ENCODE measurements at regions not wholly inside any gene's neighbourhood (a gene's known extent, or its start where the extent isn't known, plus 50 kb on each side); places are given as distances from the start of the nearest gene placed in this dataset.
"Not testable (repeated sequence)": the region's sequence is repeated elsewhere in the genome, so short reads cannot be mapped to it uniquely, and the experiment has no call there.

DNA sequence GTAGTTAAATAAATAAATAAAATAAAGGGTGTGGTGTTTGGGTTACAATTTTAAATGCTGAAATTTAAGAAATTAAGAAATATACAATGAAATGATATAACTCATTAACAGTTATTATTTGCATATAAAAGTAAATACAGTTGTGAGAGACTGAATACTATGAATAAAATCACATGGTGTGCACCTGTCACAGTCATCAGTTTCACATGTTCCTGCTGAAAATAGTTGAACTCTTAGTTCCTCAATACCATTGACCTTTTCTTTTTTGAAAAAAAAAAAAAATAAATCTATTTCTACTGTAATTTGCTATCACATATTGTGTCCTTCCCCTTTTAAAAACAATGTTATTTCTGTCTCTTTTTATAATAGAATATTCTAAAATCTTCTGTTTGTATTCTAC is 130.9 kb upstream of the CHD1 start:
- DNase-seq (ENCODE audit: low read depth): no peak

- no peak for DNase-seq (ENCODE audit: low read depth)
These were observed 129.7 kb upstream of the CHD1 start for GRCh38 chr5:99058466-99058865.

DNA sequence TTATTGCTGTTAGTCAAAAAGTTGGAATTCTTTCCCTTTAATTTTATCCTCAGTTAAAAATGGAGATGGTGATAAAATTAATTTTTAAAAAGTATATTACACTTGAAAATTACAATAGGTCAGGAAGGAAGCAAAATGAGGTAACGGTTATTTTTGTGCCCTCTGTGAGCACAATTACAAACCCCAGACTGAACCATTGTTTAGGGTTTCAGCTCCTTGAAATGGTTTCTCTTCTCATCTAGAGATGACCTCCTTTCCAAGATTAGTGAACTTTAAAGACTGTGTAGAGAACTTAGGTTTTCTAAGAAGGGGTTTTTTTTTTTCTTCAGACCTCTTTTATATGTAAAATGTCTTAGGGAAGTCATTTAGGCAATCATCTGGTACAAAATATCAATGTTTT is 126.2 kb upstream of the CHD1 start:
- DNase-seq (ENCODE audit: low read depth): no peak

DNA sequence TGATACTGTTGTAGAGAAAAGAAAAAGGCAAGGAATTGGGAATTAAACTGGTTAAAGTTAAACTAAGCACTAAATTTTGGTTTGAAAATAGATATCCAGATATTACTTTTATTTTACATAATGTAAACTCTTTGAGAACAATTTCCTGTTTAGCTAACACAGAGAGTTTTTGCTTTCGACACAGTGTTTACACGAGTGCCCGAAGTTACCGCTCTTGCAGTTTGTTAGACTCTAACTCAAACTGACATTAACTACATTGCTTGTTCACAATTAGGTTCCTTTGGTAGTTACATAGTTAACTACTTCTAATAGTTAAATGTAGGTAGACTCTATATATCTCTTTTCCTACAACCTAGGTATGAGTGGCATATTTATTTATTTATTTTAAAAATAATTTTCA is 117.1 kb upstream of the CHD1 start:
- no peak for DNase-seq (ENCODE audit: low read depth)

DNA sequence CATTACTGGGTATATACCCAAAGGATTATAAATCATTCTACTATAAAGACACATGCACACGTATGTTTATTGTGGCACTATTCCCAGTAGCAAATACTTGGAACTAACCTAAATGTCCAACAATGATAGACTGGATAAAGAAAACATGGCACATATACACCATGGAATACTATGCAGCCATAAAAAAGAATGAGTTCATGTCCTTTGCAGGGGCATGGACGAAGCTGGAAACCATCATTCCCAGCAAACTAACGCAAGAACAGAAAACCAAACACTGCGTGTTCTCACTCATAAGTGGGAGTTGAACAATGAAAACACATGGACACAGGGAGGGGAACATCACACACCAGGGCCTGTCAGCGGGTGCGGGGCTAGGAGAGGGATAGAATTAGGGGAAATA is 114.5 kb upstream of the CHD1 start:
- not testable (repeated sequence) for DNase-seq (ENCODE audit: low read depth)

- peak; percentile 43 for DNase-seq (ENCODE audit: low read depth)
These were observed 108.9 kb upstream of the CHD1 start for GRCh38 chr5:99037668-99038067.

DNA sequence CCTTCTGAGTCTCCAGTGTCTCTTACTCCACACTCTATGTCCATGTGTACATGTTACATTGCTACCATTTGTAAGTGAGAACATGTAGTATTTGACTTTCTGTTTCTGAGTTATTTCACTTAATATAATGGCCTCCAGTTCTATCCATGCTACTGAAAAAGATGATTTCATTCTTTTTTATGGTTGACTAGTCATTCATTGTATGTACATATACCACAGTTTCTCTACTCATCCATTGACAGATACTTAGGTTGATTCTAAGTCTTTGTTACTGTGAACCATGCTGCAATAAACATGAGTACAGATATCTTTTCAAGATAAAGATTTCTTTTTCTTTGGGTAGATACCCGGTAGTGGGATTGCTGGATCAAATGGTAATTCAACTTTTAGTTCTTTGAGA is 107.1 kb upstream of the CHD1 start:
- DNase-seq (ENCODE audit: low read depth): no peak

- DNase-seq (ENCODE audit: low read depth): no peak
These were observed 105.5 kb upstream of the CHD1 start for GRCh38 chr5:99034336-99034735.

- DNase-seq (ENCODE audit: low read depth): no peak
These were observed 104.5 kb upstream of the CHD1 start for GRCh38 chr5:99033014-99033900.

DNA sequence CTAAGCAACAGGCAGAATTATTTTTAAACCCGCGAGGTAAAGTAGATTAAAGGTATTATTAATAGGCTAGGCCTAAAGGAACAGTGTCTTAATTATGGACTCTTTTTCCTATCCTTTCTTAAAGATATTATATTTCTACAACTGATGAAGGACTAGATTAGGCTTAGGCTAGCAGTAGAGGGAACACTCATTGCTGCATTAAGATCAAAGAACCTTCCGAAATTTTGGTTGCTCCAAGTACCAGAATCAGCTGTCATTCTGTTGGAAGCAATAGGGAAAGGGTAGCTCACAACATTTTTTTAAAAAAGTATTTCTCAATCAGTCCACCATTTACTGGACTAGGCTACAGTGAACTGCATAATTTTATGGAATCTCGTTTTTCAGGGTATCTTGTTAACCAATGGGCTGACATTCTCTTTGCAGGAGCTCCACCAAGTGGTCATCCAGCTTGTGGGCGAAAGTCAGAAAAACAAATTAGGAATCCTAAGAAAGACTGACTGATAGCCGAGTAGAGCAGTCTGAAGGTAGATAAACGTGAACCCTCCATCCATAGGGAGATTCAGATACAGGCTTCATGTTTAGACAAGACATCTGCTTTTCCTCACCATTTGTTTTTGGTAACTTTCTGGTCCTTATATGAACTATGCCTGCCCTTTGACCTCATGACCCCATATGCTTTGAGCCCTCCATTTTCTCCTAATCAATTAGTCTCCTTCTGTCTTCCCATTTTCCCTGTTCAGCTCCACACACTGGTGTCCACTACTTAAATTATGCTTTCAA is 103.6 kb upstream of the CHD1 start:
- no peak for DNase-seq (ENCODE audit: low read depth)

DNA sequence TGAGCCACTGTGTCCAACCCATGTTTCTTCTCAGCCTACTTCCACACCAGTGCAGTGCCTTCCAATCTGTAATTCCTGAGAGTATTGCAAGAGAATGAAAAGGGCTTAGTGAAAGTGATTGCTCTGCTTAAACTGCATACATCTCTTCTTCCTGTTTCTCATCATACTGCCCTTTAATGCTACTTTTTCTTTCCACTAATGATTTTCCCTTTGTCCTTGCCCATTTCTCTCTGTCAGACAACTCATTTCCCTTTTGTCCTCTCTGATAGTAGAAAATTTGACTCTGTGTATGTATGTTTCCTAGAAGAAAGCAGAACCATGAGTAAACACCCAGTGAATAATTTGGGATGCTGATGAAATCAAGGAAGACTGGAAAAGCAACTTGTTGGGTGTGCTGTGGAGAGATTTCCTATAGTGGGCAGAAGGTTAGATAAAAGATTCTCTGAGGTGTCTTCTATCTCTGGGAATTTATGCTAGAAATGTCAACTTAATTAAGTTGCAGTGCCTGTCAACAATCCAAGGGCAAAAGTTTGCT is 102.2 kb upstream of the CHD1 start:
- DNase-seq (ENCODE audit: low read depth): no peak

DNA sequence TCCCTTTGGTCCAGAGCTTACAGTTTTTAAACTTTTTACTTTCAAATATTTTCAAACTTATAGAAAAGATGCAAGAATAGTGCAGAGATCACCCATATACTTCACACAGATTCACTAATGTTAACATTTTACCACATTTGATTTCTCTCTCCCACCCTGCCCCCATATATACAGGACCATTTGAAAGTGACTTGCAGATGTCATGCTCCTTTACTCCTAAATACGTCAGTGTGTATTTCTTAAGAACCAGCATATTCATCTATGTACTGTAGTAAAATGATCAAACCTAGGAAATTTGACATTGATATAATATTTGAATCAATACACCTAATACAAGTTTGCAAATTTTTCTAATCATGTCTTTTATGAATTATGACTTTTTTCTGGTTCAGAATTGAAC is 100.4 kb upstream of the CHD1 start:
- no peak for DNase-seq (ENCODE audit: low read depth)

- not testable (repeated sequence) for DNase-seq (ENCODE audit: low read depth)
These were observed 99.4 kb upstream of the CHD1 start for GRCh38 chr5:99028170-99028569.

- DNase-seq (ENCODE audit: low read depth): no peak
These were observed 96.7 kb upstream of the CHD1 start for GRCh38 chr5:99025298-99026045.

DNA sequence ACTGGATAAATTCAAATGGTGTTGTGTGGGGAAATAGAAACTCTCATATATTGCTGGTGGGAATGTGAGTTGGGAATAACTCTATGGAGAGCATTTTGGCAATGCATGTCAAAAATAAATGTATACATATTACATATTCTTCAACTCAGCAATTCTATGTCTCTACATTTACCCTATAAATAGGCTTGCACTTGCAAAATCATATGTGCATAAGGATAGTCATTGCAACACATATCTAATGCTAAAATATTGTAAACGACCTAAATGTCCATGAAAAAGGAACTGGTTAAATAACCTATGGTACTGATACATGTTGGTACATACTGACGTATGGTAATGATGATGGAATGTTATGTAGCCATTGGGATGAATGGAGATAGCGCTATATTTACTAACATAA is 94.5 kb upstream of the CHD1 start:
- DNase-seq (ENCODE audit: low read depth): no peak

DNA sequence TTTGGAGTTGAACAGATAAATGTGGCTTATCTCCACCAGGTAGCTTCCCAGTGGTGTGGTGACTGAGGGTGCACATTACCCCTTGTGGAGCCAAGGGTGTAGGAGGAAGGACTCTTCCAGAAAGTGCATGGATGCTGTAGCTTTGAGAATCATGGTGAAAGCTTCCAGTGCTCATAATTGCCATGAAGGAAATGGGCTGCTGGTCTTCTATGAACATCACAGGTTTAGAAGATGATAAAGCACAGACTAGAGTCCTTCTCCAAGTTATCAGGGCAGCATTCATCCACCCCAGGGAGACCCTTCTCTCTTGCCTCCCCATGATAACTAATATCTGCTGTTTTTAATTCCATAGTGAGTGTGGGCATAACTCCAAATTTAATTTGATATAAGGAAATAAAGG is 93.4 kb upstream of the CHD1 start:
- no peak for DNase-seq (ENCODE audit: low read depth)

- DNase-seq (ENCODE audit: low read depth): no peak
These were observed 91.9 kb upstream of the CHD1 start for GRCh38 chr5:99020698-99021048.

- DNase-seq (ENCODE audit: low read depth): no peak
These were observed 91.2 kb upstream of the CHD1 start for GRCh38 chr5:99019812-99020697.

DNA sequence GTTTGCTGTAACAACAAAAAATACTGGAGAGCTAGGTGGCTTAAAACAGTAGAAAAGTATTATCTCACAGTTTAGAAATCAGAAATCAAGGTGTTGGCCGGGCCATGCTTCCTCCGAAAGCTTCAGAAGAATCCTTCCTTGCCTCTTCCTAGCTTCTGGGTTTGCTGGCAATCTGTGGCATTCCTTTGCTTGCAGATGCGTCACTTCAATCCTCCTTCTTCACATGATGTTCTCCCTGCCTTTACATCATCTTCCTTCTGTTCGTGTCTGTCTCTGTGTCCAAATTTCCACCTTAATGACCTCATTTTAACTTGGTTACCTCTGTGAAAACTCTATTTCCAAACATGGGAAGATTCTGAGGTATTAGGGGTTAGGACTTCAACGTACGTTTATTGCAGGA is 90.4 kb upstream of the CHD1 start:
- DNase-seq (ENCODE audit: low read depth): no peak

GRCh38 chr5:99010294-99010693 is 81.5 kb upstream of the CHD1 start:
- no peak for DNase-seq (ENCODE audit: low read depth)

DNA sequence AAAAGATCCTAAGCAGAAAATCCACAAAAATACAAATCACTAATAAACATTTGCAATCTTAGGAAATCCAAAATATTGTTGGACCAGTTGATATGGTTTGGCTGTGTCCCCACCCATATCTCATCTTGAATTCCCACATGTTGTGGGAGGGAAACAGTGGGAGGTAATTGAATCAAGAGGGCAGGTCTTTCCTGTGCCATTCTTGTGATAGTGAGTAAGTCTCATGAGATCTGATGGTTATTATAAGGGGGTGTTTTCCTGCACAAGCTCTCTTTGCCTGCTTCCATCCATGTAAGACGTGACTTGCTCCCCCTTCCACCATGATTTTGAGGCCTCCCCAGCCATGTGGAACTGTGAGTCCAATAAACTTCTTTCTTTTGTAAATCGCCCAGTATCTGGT is 79.2 kb upstream of the CHD1 start:
- DNase-seq (ENCODE audit: low read depth): not testable (repeated sequence)

DNA sequence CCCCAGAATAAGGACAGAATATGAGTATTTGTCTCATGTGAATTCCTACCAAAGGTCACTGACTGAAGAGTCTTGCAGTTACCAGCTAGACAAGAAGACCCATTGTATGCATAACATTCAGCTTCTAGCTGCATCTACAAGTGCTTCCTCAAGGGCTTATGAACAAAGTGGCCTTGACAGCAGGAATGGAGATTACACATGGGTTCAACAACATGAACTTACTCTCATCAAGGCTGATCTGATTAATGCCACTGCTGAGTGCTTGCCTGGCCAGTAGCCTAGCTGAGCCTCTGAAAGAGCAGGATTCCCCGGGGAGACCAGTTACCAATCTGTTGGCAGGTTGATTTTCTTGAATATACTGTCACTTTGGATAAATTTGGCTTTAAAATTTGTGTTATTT is 76.7 kb upstream of the CHD1 start:
- DNase-seq (ENCODE audit: low read depth): no peak
